ENCODE measurements at regions not wholly inside any gene's neighbourhood (a gene's known extent, or its start where the extent isn't known, plus 50 kb on each side); places are given as distances from the start of the nearest gene placed in this dataset.

GRCh38 chr18:46209161-46209560, 105.0 kb downstream of the HAUS1 start:
- no peak for DNase-seq (ENCODE audit: low read depth, low spot score)
- Histone ChIP-seq H3K27me3 (ENCODE audit: control insufficient read depth, insufficient read depth, low read length) (no peaks in the 10 kb centered on the region), H3K36me3 (ENCODE audit: control insufficient read depth, insufficient read depth, low read length) (no peaks in the 10 kb centered on the region), H3K4me3 (ENCODE audit: low read depth in 2 of 2, low read length in 2 of 2) (no peak overlapping the region), H3K9me3 (ENCODE audit: control insufficient read depth, insufficient read depth, low read depth, low read length) (no peaks in the 10 kb centered on the region), H3K27ac (ENCODE audit: low read length) (no peak overlapping the region), H3K4me1 (ENCODE audit: control insufficient read depth, insufficient read depth, low read length) (no peaks in the 10 kb centered on the region; the same call in 1 of the 2 replicates)
- no TSS peak for BruUV-seq (replicated peaks)
- POLR2A ChIA-PET, result no interaction called here
- TF ChIP-seq CTCF (IDR thresholded peaks at IDR 0.05) (no peak), POLR2AphosphoS5 (IDR thresholded peaks at IDR 0.05; ENCODE audit: low read depth, low read length) (no peak), REST (IDR thresholded peaks at IDR 0.05; ENCODE audit: insufficient read depth in 1 of 2, low read depth in 2 of 2, low read length in 1 of 2) (no peak)
- ATAC-seq, result no peak
- in situ Hi-C loops (cut with HindIII; ENCODE audit: low pct_unique_long_range_greater_than_20kb, low sequenced_read_pairs), result no loop called here
- intact Hi-C loops (cut with micrococcal nuclease; ENCODE audit: unreplicated experiment), result no loop called here
- CTCF ChIA-PET, result no interaction called here

DNA sequence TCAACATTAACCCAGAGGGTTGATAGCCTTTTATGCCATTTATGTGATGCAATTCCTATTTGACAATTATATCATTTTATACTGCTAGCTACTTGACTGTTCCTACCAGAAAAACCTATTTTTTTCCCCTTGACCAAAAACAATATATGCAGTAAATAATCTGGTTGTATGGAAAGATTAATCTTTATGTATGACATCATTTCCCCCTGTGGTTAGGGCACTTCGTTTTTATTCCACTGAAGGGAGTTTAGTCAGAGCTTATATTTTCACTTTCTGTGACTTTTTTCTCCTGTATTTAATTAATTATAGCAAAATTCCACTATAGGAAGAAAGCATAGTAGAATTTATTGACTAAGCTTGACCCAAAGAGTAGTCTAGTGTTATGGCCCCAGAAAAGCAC, 107.6 kb downstream of the HAUS1 start:
- no peaks in the 10 kb centered on the region for H3K27me3 ChIP-seq (ENCODE audit: control insufficient read depth, insufficient read depth, low read length)
- POLR2A ChIA-PET, result no interaction called here
- no peaks in the 10 kb centered on the region for H3K9me3 ChIP-seq (ENCODE audit: control insufficient read depth, insufficient read depth, low read depth, low read length)
- no peaks in the 10 kb centered on the region; the same call in 1 of the 2 replicates for H3K4me1 ChIP-seq (ENCODE audit: control insufficient read depth, insufficient read depth, low read length)
- in situ Hi-C loops (cut with HindIII; ENCODE audit: low pct_unique_long_range_greater_than_20kb, low sequenced_read_pairs), result no loop called here
- DNase-seq (ENCODE audit: low read depth, low spot score) (no peak), ATAC-seq (no peak)
- no peak overlapping the region for H3K4me3 ChIP-seq (ENCODE audit: low read depth in 2 of 2, low read length in 2 of 2)
- intact Hi-C loops (cut with micrococcal nuclease; ENCODE audit: unreplicated experiment), result no loop called here
- TF ChIP-seq TCF7L2 (IDR thresholded peaks at IDR 0.05; ENCODE audit: low read depth, low read length), result no peak
- TF ChIP-seq CTCF (IDR thresholded peaks at IDR 0.05), result no peak
- no peak for TF ChIP-seq POLR2AphosphoS5 (IDR thresholded peaks at IDR 0.05; ENCODE audit: low read depth, low read length)
- no peak for TF ChIP-seq SIN3A (IDR thresholded peaks at IDR 0.05; ENCODE audit: borderline replicate concordance, insufficient read depth, low read depth, low read length)
- TF ChIP-seq REST (IDR thresholded peaks at IDR 0.05; ENCODE audit: insufficient read depth in 1 of 2, low read depth in 2 of 2, low read length in 1 of 2), result no peak
- no TSS peak for BruUV-seq (replicated peaks)
- no peak overlapping the region for H3K27ac ChIP-seq (ENCODE audit: low read length)
- no peaks in the 10 kb centered on the region for H3K36me3 ChIP-seq (ENCODE audit: control insufficient read depth, insufficient read depth, low read length)
- CTCF ChIA-PET, result no interaction called here

All from Panc1 (cell line).